ENCODE measurements at regions not wholly inside any gene's neighbourhood (a gene's known extent, or its start where the extent isn't known, plus 50 kb on each side); places are given as distances from the start of the nearest gene placed in this dataset.

- no peak overlapping the region for H3K4me3 ChIP-seq (ENCODE audit: low read depth, low read length)
- DNase-seq (ENCODE audit: low read depth) = no peak
- TF ChIP-seq, protein P1, sequence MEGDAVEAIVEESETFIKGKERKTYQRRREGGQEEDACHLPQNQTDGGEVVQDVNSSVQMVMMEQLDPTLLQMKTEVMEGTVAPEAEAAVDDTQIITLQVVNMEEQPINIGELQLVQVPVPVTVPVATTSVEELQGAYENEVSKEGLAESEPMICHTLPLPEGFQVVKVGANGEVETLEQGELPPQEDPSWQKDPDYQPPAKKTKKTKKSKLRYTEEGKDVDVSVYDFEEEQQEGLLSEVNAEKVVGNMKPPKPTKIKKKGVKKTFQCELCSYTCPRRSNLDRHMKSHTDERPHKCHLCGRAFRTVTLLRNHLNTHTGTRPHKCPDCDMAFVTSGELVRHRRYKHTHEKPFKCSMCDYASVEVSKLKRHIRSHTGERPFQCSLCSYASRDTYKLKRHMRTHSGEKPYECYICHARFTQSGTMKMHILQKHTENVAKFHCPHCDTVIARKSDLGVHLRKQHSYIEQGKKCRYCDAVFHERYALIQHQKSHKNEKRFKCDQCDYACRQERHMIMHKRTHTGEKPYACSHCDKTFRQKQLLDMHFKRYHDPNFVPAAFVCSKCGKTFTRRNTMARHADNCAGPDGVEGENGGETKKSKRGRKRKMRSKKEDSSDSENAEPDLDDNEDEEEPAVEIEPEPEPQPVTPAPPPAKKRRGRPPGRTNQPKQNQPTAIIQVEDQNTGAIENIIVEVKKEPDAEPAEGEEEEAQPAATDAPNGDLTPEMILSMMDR (IDR thresholded peaks at IDR 0.05; ENCODE audit: low read depth, low read length) = no peak
- TF ChIP-seq, protein P2, sequence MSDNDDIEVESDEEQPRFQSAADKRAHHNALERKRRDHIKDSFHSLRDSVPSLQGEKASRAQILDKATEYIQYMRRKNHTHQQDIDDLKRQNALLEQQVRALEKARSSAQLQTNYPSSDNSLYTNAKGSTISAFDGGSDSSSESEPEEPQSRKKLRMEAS (IDR thresholded peaks at IDR 0.05; ENCODE audit: low read depth, low read length) = no peak
Measured at GRCh38 chr10:36114141-36114540, 472.0 kb upstream of the FZD8 start.

DNA sequence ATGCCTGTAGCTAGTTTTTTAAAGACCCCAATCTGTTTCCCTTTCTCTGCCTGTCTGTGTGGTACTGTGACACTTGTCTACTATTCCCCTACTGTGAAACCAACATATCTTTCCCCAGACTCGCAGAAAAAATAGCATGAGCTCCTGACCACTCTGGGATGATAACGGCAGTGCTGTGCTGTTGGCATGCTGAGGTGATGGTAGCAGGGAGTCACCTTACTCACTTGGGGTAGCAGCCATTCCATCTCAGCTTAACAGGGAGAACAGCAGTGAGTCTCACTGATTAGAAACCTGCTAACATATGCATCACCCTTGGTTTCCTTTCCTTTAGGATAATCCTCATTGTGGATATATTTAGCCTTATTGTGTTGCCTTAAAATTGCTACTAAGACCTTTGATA lies 469.6 kb upstream of the FZD8 start:
- TF ChIP-seq, protein P1 (IDR thresholded peaks at IDR 0.05; ENCODE audit: low read depth, low read length) = no peak
- TF ChIP-seq POLR2A (IDR thresholded peaks at IDR 0.05; ENCODE audit: extremely low read depth, insufficient read length) (no peak), MYC (IDR thresholded peaks at IDR 0.05; ENCODE audit: low read depth, low read length) (no peak)
- TF ChIP-seq, protein P2 (IDR thresholded peaks at IDR 0.05; ENCODE audit: low read depth, low read length) = no peak
- DNase-seq (ENCODE audit: low read depth) = no peak
- no peak overlapping the region for H3K4me3 ChIP-seq (ENCODE audit: low read depth, low read length)

GRCh38 chr10:36110097-36110496 lies 468.0 kb upstream of the FZD8 start:
- DNase-seq (ENCODE audit: low read depth) = no peak
- TF ChIP-seq POLR2A (IDR thresholded peaks at IDR 0.05; ENCODE audit: extremely low read depth, insufficient read length) (no peak), MYC (IDR thresholded peaks at IDR 0.05; ENCODE audit: low read depth, low read length) (no peak)
- TF ChIP-seq, protein P1 (IDR thresholded peaks at IDR 0.05; ENCODE audit: low read depth, low read length) = no peak
- TF ChIP-seq, protein P2 (IDR thresholded peaks at IDR 0.05; ENCODE audit: low read depth, low read length) = no peak
- no peak overlapping the region for H3K4me3 ChIP-seq (ENCODE audit: low read depth, low read length)

DNA sequence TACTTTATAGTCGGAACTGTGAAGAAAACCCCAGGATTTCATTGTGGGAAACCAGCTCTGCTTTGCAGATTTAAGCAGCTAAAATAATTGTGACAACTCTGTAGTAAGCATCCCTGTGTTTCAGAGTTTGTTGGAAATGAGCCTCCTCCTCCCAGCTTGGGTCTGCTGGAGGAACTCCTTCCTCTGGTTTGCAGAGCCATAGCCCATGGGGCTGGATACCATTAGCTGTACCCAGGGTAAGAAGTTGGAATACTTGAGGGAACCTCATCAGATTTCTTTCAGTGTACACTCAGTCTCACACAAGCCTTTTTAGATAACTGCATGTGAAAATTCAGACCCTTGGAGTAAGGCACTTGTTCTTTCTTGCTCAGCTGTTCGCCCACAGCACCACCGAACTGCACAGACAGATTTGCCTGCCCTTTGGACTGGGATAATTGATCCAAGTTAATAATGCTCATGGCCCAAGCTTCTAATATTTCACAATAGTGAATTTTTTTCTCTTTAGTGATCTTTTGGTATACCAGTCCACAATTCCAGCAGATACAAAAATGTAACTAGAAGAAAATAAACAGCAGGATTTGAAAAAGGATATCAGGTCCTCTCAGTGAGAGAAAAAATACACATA lies 467.4 kb upstream of the FZD8 start:
- no peak for DNase-seq (ENCODE audit: low read depth)
- H3K4me3 ChIP-seq (ENCODE audit: low read depth, low read length) = no peak overlapping the region
- TF ChIP-seq, protein P2 (IDR thresholded peaks at IDR 0.05; ENCODE audit: low read depth, low read length) = no peak
- no peak for TF ChIP-seq POLR2A (IDR thresholded peaks at IDR 0.05; ENCODE audit: extremely low read depth, insufficient read length)
- no peak for TF ChIP-seq MYC (IDR thresholded peaks at IDR 0.05; ENCODE audit: low read depth, low read length)
- TF ChIP-seq, protein P1 (IDR thresholded peaks at IDR 0.05; ENCODE audit: low read depth, low read length) = no peak

DNA sequence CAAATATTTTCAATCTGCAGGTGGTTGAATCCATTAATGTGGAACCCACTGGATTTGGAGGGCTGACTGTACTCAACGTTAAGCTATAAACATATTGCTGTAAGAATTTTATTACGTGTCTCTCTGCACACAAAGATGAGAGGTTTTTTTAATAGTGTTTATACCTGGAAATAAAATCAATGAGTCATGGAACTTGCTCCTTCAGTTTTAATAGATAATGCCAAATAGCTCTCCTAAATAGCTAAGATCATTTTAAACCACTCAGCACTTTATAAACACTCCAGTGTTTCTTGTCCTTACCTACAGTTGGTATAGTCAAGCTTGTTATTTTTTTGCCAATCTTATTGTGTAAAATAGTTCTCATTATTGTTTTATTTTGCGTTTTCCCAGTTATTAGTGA lies 455.6 kb upstream of the FZD8 start:
- H3K4me3 ChIP-seq (ENCODE audit: low read depth, low read length) = no peak overlapping the region
- TF ChIP-seq POLR2A (IDR thresholded peaks at IDR 0.05; ENCODE audit: extremely low read depth, insufficient read length) (no peak), MYC (IDR thresholded peaks at IDR 0.05; ENCODE audit: low read depth, low read length) (no peak)
- TF ChIP-seq, protein P1 (IDR thresholded peaks at IDR 0.05; ENCODE audit: low read depth, low read length) = no peak
- TF ChIP-seq, protein P2 (IDR thresholded peaks at IDR 0.05; ENCODE audit: low read depth, low read length) = no peak
- no peak for DNase-seq (ENCODE audit: low read depth)
